Thoracic aorta (tissue), 2 donors: ENCODE measurements at regions not wholly inside any gene's neighbourhood (a gene's known extent, or its start where the extent isn't known, plus 50 kb on each side); places are given as distances from the start of the nearest gene placed in this dataset.

Source experiments
- ATAC-seq: fragments of 150-250 bp; one replicate; pipeline ENCODE4 v1.8.0; 2017; ENCODE audit warnings: low read depth; ENCODE audit not compliant: insufficient number of reproducible peaks, low FRiP score
- DNase-seq: peaks from one replicate; pipeline ENCODE4 v3.0.0-alpha.2; 2020; ENCODE audit warnings: low spot score
- H3K27ac ChIP-seq, 2 donors: fragments of 200-600 bp; sonication (generic); 1 replicate in 1 of 2; 2 replicates in 1 of 2; pipeline ENCODE4 v1.5.1; 2016; ENCODE audit warnings: mild to moderate bottlenecking in 2 of 2, moderate library complexity in 2 of 2
- H3K27me3 ChIP-seq: fragments of 200-600 bp; sonication (generic); replicated peaks from 2 replicates; pipeline ENCODE4 v1.6.0; 2016; ENCODE audit warnings: mild to moderate bottlenecking; ENCODE audit not compliant: insufficient read depth
- H3K36me3 ChIP-seq: fragments of 200-600 bp; sonication (generic); one replicate; pipeline ENCODE4 v1.5.1; 2016
- H3K4me1 ChIP-seq, 2 donors: fragments of 200-600 bp; sonication (generic); 1 replicate in 1 of 2; 2 replicates in 1 of 2; pipeline versions ENCODE4 v1.5.1 to v1.6.0; 2016; ENCODE audit warnings: low read depth in 2 of 2, mild to moderate bottlenecking in 1 of 2; ENCODE audit not compliant: control insufficient read depth in 1 of 2
- H3K4me3 ChIP-seq: fragments of 200-600 bp; sonication (generic); 2 replicates; pipeline ENCODE4 v1.5.1; 2016; ENCODE audit warnings: mild to moderate bottlenecking
- H3K9me3 ChIP-seq: fragments of 200-600 bp; sonication (generic); 2 replicates; pipeline ENCODE4 v1.5.1; 2016
- TF ChIP-seq, protein P1 (sequence below): fragments of 200-600 bp; sonication (generic); IDR thresholded peaks from one replicate; pipeline ENCODE4 v1.5.1; 2019; ENCODE audit warnings: antibody characterized with exemption

- TF ChIP-seq, protein P1, sequence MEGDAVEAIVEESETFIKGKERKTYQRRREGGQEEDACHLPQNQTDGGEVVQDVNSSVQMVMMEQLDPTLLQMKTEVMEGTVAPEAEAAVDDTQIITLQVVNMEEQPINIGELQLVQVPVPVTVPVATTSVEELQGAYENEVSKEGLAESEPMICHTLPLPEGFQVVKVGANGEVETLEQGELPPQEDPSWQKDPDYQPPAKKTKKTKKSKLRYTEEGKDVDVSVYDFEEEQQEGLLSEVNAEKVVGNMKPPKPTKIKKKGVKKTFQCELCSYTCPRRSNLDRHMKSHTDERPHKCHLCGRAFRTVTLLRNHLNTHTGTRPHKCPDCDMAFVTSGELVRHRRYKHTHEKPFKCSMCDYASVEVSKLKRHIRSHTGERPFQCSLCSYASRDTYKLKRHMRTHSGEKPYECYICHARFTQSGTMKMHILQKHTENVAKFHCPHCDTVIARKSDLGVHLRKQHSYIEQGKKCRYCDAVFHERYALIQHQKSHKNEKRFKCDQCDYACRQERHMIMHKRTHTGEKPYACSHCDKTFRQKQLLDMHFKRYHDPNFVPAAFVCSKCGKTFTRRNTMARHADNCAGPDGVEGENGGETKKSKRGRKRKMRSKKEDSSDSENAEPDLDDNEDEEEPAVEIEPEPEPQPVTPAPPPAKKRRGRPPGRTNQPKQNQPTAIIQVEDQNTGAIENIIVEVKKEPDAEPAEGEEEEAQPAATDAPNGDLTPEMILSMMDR: no peak
- Histone ChIP-seq H3K27me3 (no peaks in the 10 kb centered on the region), H3K36me3 (no peaks in the 10 kb centered on the region), H3K9me3 (no peaks in the 10 kb centered on the region), H3K4me1 (no peaks in the 10 kb centered on the region), H3K27ac (no peak overlapping the region), H3K4me3 (no peak overlapping the region)
- ATAC-seq (no peak), DNase-seq (no peak)
Measured at GRCh38 chr3:117692416-117692995, 982.9 kb downstream of the TUSC7 start.

DNA sequence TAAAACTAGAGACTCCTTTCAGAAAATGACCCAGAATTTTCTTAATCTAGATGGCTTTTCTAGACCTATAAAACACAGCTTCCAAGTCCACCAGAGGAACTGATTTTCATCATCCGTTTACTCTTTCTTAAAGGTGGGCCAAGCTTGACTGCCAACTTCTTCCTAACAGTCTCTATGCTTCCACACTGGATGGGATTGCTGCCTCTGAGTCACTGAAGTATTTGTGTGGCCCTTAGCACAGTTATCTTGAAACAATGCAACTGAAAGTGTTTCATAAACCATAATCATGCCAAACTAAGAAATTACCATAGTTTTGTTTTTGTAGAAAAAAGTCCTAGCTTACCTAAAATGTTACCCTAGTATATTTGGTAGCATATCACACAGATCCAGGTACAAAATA, 985.7 kb downstream of the TUSC7 start:
- Histone ChIP-seq H3K27ac (no peak overlapping the region), H3K27me3 (no peaks in the 10 kb centered on the region), H3K4me1 (no peaks in the 10 kb centered on the region), H3K36me3 (no peaks in the 10 kb centered on the region), H3K9me3 (no peaks in the 10 kb centered on the region), H3K4me3 (no peak overlapping the region)
- DNase-seq (no peak), ATAC-seq (no peak)
- TF ChIP-seq, protein P1: no peak

- Histone ChIP-seq H3K4me3 (no peak overlapping the region), H3K27ac (no peak overlapping the region), H3K27me3 (no peaks in the 10 kb centered on the region), H3K9me3 (no peaks in the 10 kb centered on the region), H3K4me1 (peaks cover 0 to 6% of the 10 kb centered on the region in 2 donors), H3K36me3 (no peaks in the 10 kb centered on the region)
- TF ChIP-seq, protein P1: no peak
- DNase-seq (no peak), ATAC-seq (no peak)
Measured at GRCh38 chr3:117695871-117696645, 986.5 kb downstream of the TUSC7 start.

- no peaks in the 10 kb centered on the region for H3K36me3 ChIP-seq
- ATAC-seq (no peak), DNase-seq (no peak)
- H3K27me3 ChIP-seq: no peaks in the 10 kb centered on the region
- TF ChIP-seq, protein P1: no peak
- H3K9me3 ChIP-seq: no peaks in the 10 kb centered on the region
- no peak overlapping the region for H3K4me3 ChIP-seq
- H3K27ac ChIP-seq: no peak overlapping the region
- peaks cover 0 to 12% of the 10 kb centered on the region in 2 donors for H3K4me1 ChIP-seq
Measured at GRCh38 chr3:117696851-117697407, 987.4 kb downstream of the TUSC7 start.

GRCh38 chr3:117699058-117699457, 989.5 kb downstream of the TUSC7 start:
- DNase-seq (no peak), ATAC-seq (no peak)
- H3K4me1 ChIP-seq: peaks cover 0 to 12% of the 10 kb centered on the region in 2 donors
- TF ChIP-seq, protein P1: no peak
- H3K4me3 ChIP-seq: no peak overlapping the region
- H3K27ac ChIP-seq: no peak overlapping the region
- no peaks in the 10 kb centered on the region for H3K36me3 ChIP-seq
- H3K27me3 ChIP-seq: no peaks in the 10 kb centered on the region
- H3K9me3 ChIP-seq: no peaks in the 10 kb centered on the region
